ENCODE measurements at regions not wholly inside any gene's neighbourhood (a gene's known extent, or its start where the extent isn't known, plus 50 kb on each side); places are given as distances from the start of the nearest gene placed in this dataset.
A peak's percentile ranks its signal among the peaks of the same experiment; 100 is the strongest.

DNA sequence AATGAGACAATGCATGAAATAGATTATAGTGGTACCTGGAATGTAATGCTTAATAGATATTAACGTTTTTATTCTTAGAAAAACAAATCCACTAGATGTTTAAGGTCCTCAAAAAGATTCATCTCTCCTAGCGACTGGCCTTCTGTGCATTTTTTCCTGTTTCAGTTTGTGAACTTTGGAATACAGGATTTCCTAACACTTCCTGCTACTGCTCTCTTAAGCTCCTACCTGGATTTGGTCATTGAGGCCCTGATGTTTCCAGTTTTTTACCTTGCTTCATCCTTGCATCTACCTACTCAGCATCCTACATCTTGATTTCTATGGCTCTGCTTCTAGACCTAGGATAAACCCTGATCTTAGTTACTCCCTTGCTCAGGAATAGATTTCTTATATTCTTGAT, 188.4 kb downstream of the ABCC12 start:
- H4K20me1 ChIP-seq (ENCODE audit: control insufficient read depth, extremely low read depth, insufficient read depth, low read length) = no peaks in the 10 kb centered on the region
- TF ChIP-seq, protein P1, sequence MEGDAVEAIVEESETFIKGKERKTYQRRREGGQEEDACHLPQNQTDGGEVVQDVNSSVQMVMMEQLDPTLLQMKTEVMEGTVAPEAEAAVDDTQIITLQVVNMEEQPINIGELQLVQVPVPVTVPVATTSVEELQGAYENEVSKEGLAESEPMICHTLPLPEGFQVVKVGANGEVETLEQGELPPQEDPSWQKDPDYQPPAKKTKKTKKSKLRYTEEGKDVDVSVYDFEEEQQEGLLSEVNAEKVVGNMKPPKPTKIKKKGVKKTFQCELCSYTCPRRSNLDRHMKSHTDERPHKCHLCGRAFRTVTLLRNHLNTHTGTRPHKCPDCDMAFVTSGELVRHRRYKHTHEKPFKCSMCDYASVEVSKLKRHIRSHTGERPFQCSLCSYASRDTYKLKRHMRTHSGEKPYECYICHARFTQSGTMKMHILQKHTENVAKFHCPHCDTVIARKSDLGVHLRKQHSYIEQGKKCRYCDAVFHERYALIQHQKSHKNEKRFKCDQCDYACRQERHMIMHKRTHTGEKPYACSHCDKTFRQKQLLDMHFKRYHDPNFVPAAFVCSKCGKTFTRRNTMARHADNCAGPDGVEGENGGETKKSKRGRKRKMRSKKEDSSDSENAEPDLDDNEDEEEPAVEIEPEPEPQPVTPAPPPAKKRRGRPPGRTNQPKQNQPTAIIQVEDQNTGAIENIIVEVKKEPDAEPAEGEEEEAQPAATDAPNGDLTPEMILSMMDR (optimal IDR thresholded peaks at IDR 0.05 in 1 of 3, IDR thresholded peaks at IDR 0.05 in 1 of 3, conservative IDR thresholded peaks at IDR 0.05 in 1 of 3; ENCODE audit: extremely low read depth in 1 of 3, insufficient read depth in 2 of 3, low read length in 3 of 3) = no peak
- no peak for TF ChIP-seq EZH2 (IDR thresholded peaks at IDR 0.05; ENCODE audit: low read length)
- dilution Hi-C loops (cut with MboI; ENCODE audit: extremely low pct_ligation_motif_present, low sequenced_read_pairs) = no loop called here
- no peak overlapping the region for H2AFZ ChIP-seq (ENCODE audit: control insufficient read depth, low read length)
- H3K27ac ChIP-seq (ENCODE audit: control insufficient read depth, insufficient read depth, low read length) = no peak overlapping the region
- DNase-seq (ENCODE audit: low read depth, low spot score) (no peak), FAIRE-seq (no peak)
- peaks cover 9% of the 10 kb centered on the region for H3K4me1 ChIP-seq (ENCODE audit: control insufficient read depth, extremely low read depth, insufficient read depth, low read length)
- no peak overlapping the region for H3K4me2 ChIP-seq (ENCODE audit: control insufficient read depth, extremely low read depth, insufficient read depth, low read depth, low read length)
- no peaks in the 10 kb centered on the region for H3K9me3 ChIP-seq (ENCODE audit: control insufficient read depth, low read depth, low read length)
- H3K9ac ChIP-seq (ENCODE audit: control insufficient read depth, extremely low read depth, insufficient read depth, low read length) = no peak overlapping the region
- H3K79me2 ChIP-seq (ENCODE audit: control insufficient read depth, insufficient read depth, low read length) = no peaks in the 10 kb centered on the region
- H3K4me3 ChIP-seq (ENCODE audit: control insufficient read depth in 2 of 3, extremely low read depth in 1 of 3, insufficient read depth in 2 of 3, low read depth in 1 of 3, low read length in 3 of 3) = no peak overlapping the region
- H3K9me1 ChIP-seq (ENCODE audit: control insufficient read depth, extremely low read depth, insufficient read depth, low read length) = no peaks in the 10 kb centered on the region
- H3K27me3 ChIP-seq (ENCODE audit: control insufficient read depth, extremely low read depth, insufficient read depth, low read length) = no peaks in the 10 kb centered on the region
- H3K36me3 ChIP-seq (ENCODE audit: control insufficient read depth in 2 of 2, extremely low read depth in 1 of 2, insufficient read depth in 2 of 2, low read length in 2 of 2) = no peaks in the 10 kb centered on the region

DNA sequence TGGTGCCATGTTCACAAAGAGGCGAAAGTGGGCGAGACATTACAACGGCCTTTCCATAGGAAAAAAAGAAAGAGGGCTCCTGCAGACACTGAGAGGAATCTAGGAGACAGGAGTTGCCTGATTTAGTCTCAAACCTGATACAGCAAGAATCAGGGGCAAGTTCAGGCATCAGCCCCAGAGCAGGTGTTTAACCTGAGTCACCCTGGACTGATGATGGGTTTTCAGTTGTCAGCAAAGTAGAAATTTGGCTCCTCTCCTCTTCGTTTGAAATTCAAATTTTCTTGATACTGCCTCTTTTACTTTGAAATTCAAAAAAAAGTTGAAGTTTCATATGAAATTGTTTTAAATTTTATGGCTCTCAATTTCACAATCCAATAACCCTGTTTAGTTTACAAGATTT, 189.5 kb downstream of the ABCC12 start:
- Histone ChIP-seq H3K9ac (ENCODE audit: control insufficient read depth, extremely low read depth, insufficient read depth, low read length) (no peak overlapping the region), H4K20me1 (ENCODE audit: control insufficient read depth, extremely low read depth, insufficient read depth, low read length) (no peaks in the 10 kb centered on the region), H3K27me3 (ENCODE audit: control insufficient read depth, extremely low read depth, insufficient read depth, low read length) (no peaks in the 10 kb centered on the region), H3K4me2 (ENCODE audit: control insufficient read depth, extremely low read depth, insufficient read depth, low read depth, low read length) (peak overlapping the region; percentile 28), H3K4me3 (ENCODE audit: control insufficient read depth in 2 of 3, extremely low read depth in 1 of 3, insufficient read depth in 2 of 3, low read depth in 1 of 3, low read length in 3 of 3) (no peak overlapping the region), H3K4me1 (ENCODE audit: control insufficient read depth, extremely low read depth, insufficient read depth, low read length) (peaks cover 9% of the 10 kb centered on the region), H3K36me3 (ENCODE audit: control insufficient read depth in 2 of 2, extremely low read depth in 1 of 2, insufficient read depth in 2 of 2, low read length in 2 of 2) (no peaks in the 10 kb centered on the region), H3K9me3 (ENCODE audit: control insufficient read depth, low read depth, low read length) (no peaks in the 10 kb centered on the region), H3K27ac (ENCODE audit: control insufficient read depth, insufficient read depth, low read length) (no peak overlapping the region), H3K79me2 (ENCODE audit: control insufficient read depth, insufficient read depth, low read length) (no peaks in the 10 kb centered on the region), H3K9me1 (ENCODE audit: control insufficient read depth, extremely low read depth, insufficient read depth, low read length) (no peaks in the 10 kb centered on the region), H2AFZ (ENCODE audit: control insufficient read depth, low read length) (no peak overlapping the region)
- TF ChIP-seq, protein P1 (optimal IDR thresholded peaks at IDR 0.05 in 1 of 3, IDR thresholded peaks at IDR 0.05 in 1 of 3, conservative IDR thresholded peaks at IDR 0.05 in 1 of 3; ENCODE audit: extremely low read depth in 1 of 3, insufficient read depth in 2 of 3, low read length in 3 of 3) = no peak
- TF ChIP-seq EZH2 (IDR thresholded peaks at IDR 0.05; ENCODE audit: low read length) = no peak
- dilution Hi-C loops (cut with MboI; ENCODE audit: extremely low pct_ligation_motif_present, low sequenced_read_pairs) = no loop called here
- DNase-seq (ENCODE audit: low read depth, low spot score) = peak; percentile 35
- peak; percentile 76 for FAIRE-seq
